Activated CD4-positive, alpha-beta T cell treated with anti-CD3 and anti-CD28 coated beads, Interleukin-2, amount 50 U/mL, for 48 hours (primary cell): ENCODE measurements at regions not wholly inside any gene's neighbourhood (a gene's known extent, or its start where the extent isn't known, plus 50 kb on each side); places are given as distances from the start of the nearest gene placed in this dataset.
"Not testable (repeated sequence)": the region's sequence is repeated elsewhere in the genome, so short reads cannot be mapped to it uniquely, and the experiment has no call there.

Source experiments
- DNase-seq, 2 experiments: peaks; one replicate each; pipeline ENCODE4 v3.0.0-alpha.2; 2020

DNA sequence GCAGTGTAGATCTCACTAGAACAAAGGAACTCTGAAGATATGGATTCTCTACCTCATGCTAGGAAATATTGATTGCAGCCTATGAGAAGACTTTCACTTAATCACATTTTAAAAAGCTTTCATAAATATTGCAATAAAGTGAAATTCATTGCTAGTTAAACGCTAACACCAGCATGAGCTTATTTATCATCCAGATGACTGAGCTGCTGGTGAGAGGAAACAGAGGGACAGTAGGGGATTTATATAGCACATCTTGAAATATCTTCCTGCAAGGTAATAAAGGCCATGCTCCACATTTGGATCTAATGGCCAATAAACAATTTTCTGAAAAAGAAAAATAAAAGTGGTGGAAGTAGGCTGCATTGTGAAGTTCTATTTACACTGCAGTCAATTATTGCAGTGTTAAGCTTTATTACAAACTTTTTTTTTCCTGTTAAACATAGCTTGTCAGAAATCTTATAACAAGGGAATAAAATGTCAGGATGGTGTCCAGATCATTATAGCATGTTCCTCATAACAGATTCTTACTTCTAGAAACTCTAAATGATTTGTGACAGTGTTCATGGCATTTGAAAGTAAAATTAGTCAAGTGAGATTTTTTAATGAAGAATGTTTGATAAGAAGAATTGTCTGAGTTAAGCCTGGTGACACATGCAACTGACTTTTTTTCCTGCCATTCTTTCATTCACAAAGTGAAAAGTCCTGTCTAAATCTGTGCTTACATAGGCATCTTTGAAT is 342.6 kb downstream of the DMAC1 start:
- no peak for DNase-seq

GRCh38 chr9:7456377-7456776 is 343.2 kb downstream of the DMAC1 start:
- DNase-seq: no peak

DNA sequence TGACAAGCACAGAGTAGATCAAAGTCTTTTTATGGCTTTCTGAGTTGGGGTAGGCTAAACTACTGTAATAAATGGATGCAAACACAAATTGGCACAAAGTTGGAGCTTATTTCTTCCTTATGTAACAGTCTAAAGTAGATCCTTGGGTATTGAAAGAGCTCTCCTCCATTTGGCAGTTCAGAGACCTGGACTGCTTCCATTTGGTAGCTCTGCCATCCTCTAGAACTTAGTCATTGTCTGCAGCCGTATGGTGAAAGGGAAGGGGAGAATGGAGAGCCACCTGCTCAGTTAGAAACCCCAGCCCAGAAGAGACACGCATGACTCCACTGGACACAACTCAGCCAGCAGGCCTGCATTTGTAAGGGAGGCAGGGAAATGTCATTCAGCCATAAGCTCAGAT is 345.0 kb downstream of the DMAC1 start:
- no peak for DNase-seq

- DNase-seq: no peak
Observed at GRCh38 chr9:7452378-7452777, 347.2 kb downstream of the DMAC1 start.

- DNase-seq: no peak
Observed at GRCh38 chr9:7451062-7451461, 348.5 kb downstream of the DMAC1 start.

GRCh38 chr9:7443541-7443940 is 356.0 kb downstream of the DMAC1 start:
- DNase-seq: no peak

DNA sequence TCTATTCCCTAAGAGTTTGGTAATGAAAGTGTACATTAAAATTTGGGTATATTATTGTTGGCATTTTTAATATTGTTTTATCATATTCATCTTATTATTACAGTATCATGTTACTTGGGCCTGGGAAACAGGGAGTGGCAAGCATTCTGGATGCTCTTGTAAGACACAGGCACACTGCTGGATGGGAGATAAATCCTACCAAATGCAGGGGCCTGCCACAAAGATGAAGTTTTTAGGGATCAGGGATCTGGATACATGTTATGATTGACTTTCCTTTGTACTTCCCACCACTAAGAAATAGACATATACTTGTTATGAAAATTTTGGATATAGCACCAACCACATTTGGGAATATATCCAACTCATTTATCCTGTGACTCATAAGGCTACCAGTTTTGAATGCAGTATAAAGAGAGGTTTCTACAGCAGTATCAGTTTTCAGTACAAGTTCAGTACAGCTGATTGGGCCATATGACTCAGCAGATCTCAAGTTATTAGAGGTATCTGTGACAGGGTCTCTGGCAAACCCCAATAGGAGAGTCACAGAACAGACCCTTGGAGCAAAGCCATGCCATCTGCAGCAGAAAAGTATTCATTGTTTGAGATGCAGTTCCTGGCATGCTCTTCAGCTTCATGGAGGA is 360.1 kb downstream of the DMAC1 start:
- no peak for DNase-seq

DNA sequence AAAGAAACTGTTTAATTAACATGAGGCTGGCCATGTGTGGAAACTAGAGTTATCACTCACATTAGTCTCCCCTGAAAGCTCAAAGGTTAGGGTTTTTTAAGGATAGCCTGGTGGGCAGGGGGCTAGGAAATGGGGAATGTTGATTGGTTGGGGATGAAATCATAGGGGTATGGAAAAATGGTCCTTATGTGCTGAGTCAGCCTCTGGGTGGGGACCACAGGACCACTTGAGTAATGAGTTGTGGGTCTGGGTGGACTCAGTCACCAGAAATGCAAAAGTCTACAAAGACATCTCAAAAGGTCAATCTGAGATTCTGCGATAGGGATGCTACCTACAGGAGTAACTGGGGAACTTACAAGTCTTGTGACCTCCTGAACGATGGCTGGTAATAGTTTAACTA is 362.8 kb downstream of the DMAC1 start:
- DNase-seq: no peak

GRCh38 chr9:7433508-7434292 is 365.9 kb downstream of the DMAC1 start:
- DNase-seq: no peak

- DNase-seq: no peak
Observed at GRCh38 chr9:7432989-7433388, 366.6 kb downstream of the DMAC1 start.

GRCh38 chr9:7417397-7417796 is 382.2 kb downstream of the DMAC1 start:
- DNase-seq: not testable (repeated sequence)

DNA sequence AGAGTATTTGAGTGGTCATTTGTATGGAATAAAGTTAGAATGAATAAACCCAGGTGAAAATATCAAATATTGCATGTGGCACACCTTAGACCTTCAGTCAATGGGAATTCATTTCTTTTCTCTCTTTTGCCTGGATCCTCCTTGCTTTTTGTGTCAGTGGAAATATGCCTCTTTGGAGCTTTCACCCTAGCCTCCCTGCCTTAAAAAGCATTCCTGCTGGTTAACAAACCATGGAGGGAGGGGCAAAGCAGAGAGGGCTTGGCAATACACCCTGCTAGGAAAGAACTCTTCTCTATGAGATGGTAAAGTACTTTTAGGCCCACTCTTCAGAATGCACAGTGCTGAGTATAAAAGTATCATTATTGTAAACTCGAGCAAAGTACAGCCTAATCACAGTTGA is 383.7 kb downstream of the DMAC1 start:
- no peak for DNase-seq

DNA sequence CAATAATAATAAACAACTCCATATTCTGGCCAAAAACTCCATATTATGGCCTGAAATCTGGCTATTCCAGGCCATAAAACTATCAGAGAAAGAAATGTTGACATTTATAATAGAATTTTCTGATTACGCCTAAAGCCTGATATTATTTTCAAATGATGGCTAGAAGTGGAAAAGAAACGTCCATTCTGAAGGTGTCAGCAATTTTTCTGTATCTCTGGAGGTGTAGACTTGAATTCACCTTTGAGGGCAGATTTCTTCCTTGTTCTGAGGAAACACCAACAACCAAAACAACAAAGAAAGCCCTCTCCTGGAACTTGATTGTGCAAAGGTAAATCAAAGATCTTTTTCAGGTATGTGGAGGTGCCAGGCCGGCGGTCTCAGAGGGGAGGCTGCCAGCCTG is 390.7 kb downstream of the DMAC1 start:
- no peak for DNase-seq

DNA sequence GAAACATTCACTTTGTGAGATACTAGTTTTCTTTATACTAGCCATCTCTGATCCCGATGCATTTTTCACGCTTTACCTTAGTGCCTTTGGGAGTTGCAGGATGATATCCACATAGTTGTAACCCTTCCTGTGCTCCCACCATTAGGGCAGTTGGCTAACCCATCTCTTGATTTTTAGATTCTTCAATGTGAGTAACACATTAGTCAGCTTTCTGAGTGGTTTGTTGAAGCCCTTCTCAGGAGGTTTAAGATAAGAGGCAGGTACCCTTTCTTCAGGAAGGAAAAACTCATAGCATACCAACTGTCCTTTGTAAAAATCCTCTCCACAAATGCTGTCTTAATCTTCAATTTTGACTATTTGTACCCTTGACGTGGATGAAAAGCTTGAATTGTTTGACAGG is 392.3 kb downstream of the DMAC1 start:
- DNase-seq: no peak

DNA sequence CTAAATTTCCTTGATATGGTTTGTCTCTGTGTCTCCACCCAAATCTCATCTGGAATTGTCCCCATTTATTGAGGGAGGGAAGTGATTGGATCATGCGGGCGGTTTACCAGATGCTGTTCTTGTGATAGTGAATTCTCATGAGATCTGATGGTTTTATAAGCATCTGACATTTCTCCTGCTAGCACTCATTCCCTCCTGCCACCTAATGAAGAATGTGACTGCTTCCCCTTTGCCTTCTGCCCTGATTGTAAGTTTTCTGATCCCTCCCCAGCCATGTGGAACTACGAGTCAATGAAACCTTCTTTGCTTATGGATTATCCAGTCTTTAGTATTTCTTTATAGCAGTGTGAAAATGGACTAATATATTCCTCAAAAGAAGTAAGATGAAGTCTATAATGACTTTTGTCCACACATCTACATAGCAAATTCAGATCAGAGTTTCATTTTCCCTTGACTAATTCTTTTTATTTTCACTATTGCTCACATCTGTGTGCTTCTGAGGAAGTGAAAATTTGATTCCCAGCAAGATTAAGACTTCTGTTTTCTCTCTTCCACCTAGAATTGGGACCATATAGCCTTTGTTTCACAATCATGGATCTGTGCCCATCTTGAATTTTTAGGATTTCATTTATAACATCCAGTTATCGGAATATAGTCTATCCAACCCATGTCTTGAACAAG is 393.5 kb downstream of the DMAC1 start:
- DNase-seq: no peak

DNA sequence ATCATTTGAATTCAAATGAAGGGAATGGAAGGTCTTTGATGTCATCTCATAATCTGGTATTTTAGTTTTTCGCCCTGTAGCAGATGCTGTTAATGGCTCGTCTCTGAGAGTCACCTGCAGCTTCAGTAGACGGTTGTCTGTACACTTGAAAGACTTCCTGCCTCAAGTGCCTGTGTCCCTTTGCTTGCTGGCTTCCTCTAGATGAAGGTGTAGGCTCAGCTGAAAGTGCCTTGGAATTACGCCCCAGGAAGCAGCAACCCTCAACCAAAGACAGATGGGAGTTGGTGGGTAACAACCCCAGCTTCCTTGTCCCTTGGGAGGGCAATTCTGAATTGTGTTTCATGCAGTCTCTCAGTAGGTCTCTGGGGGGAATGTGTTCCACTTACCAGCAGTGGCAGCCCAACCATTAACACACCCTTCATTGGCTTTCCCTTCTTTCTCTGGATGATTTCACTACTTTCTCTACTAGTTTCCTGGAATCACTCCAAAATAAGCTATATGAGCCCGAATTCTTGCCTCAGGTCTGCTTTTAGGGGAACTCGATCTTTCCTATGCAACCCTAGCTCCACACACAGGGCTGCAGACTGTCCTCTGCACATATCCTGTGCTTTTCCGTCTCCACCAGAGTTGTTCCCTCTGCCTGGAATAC is 395.6 kb downstream of the DMAC1 start:
- DNase-seq: no peak

- DNase-seq: no peak
Observed at GRCh38 chr9:7403028-7403389, 396.6 kb downstream of the DMAC1 start.

- no peak for DNase-seq
Observed at GRCh38 chr9:7402334-7403027, 397.1 kb downstream of the DMAC1 start.

- no peak for DNase-seq
Observed at GRCh38 chr9:7401116-7401515, 398.5 kb downstream of the DMAC1 start.

GRCh38 chr9:7394002-7394774 is 405.4 kb downstream of the DMAC1 start:
- no peak for DNase-seq

DNA sequence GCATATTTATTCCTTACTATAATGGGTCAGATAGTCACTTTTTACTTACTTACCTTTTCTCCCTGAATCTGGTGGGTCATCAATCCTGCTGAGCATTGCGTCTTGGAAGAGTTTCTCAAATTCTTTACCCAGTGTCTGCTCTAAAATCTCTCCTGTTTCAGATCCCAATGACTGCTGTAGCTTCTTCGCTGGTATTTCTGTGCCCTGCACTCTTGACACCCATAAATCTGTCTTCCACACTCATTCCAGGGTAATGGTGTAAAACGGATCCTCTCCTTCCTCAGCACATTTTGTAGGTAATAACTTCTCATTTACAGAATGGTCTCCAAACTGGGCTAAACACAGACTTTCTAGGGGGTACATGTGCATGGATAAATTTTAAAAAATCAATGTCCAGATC is 407.4 kb downstream of the DMAC1 start:
- no peak for DNase-seq

- DNase-seq: no peak
Observed at GRCh38 chr9:7388755-7389154, 410.8 kb downstream of the DMAC1 start.
